Spinal cord (tissue), 9 donors: ENCODE measurements at regions not wholly inside any gene's neighbourhood (a gene's known extent, or its start where the extent isn't known, plus 50 kb on each side); places are given as distances from the start of the nearest gene placed in this dataset.

Experiments
- DNase-seq, 6 donors: peaks; one replicate each; pipeline versions ENCODE4 v3.0.0 to v3.0.0-alpha.2; 2013 to 2015; ENCODE audit warnings: low spot score in 6 of 6, low read depth in 4 of 6
- H3K27ac ChIP-seq: one replicate; pipeline ENCODE4 v1.5.1; 2013; ENCODE audit warnings: low read depth, low read length, control low read depth
- H3K27me3 ChIP-seq: one replicate; pipeline ENCODE4 v1.6.1; 2013; ENCODE audit warnings: low read length; ENCODE audit not compliant: control insufficient read depth, insufficient read depth
- H3K36me3 ChIP-seq: one replicate; pipeline ENCODE4 v1.6.1; 2013; ENCODE audit warnings: low read length; ENCODE audit not compliant: control insufficient read depth, insufficient read depth
- H3K4me1 ChIP-seq: one replicate; pipeline ENCODE4 v1.6.1; 2013; ENCODE audit warnings: low read length; ENCODE audit not compliant: control insufficient read depth, insufficient read depth
- H3K4me3 ChIP-seq: one replicate; pipeline ENCODE4 v1.5.1; 2013; ENCODE audit warnings: low read depth, low read length, control low read depth
- H3K9me3 ChIP-seq: one replicate; pipeline ENCODE4 v1.6.1; 2013; ENCODE audit warnings: low read length; ENCODE audit not compliant: control insufficient read depth, insufficient read depth
- WGBS: methylation state at CpG from one replicate; pipeline ENCODE4 v1.1.5; 2013; ENCODE audit warnings: missing lambda C conversion rate; ENCODE audit not compliant: insufficient coverage; 5-methylcytosine and 5-hydroxymethylcytosine counted together
- donor health status: healthy.

DNA sequence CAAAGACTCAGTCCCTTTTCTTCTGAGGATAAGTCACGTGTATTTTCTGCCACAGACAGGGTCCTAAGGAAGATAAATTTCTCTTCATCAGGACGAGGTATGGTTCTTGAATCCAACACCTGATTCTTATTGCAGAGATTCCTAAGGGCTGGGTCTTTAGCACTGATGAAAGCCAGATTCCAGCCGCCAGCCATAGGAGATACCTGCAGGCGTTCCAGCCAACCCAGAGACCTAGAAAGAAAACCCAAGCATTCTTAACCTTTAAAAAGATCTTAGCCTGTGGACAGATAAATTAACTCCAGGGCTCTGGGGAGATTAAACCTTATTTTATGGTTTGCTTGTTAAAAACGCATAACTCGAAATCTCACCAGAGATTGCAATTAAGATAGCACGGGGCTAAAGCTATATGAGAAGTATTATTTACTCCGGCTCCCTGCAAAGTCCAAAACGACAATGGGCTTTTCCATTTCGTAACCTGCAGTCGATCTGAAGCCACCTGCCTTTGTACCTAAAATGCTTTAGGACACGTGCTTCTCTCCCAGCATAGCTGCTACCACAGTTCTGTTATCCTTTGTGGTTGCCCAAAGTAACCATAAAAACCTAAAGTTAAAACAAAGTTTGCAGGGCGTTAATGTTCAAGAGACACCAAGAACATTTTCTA, 104.5 kb downstream of the NXPE2 start:
- Histone ChIP-seq H3K27ac (no peak overlapping the region), H3K9me3 (no peaks in the 10 kb centered on the region), H3K4me1 (no peaks in the 10 kb centered on the region), H3K4me3 (no peak overlapping the region), H3K27me3 (peaks cover 4% of the 10 kb centered on the region), H3K36me3 (no peaks in the 10 kb centered on the region)
- peak in 1 of 6 donors; percentile 42 for DNase-seq
- 79% methylated on average over 11 of the region's 13 CpGs for WGBS

DNA sequence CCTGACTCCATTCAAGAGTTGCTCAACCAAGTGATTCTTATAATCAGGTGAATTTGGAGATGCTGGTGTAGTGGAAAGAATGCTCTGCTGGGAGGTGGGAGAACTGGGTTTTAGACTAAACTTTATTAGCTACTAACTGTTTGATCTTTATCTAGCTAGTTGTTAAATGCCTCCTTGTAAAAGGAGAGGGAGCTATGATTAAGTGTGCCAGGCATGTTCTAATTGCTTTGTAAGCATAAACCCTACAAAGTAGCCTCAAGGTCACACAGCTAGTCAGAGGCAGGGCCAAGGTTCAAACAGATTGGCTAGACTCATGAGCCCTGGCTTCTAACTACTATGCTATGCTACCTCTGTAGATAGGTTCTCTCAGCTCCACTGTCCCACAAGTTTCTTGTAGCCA, 105.5 kb downstream of the NXPE2 start:
- no peaks in the 10 kb centered on the region for H3K9me3 ChIP-seq
- no peaks in the 10 kb centered on the region for H3K4me1 ChIP-seq
- H3K36me3 ChIP-seq = no peaks in the 10 kb centered on the region
- no peak overlapping the region for H3K27ac ChIP-seq
- no peak overlapping the region for H3K4me3 ChIP-seq
- DNase-seq = no peak
- H3K27me3 ChIP-seq = peaks cover 4% of the 10 kb centered on the region

DNA sequence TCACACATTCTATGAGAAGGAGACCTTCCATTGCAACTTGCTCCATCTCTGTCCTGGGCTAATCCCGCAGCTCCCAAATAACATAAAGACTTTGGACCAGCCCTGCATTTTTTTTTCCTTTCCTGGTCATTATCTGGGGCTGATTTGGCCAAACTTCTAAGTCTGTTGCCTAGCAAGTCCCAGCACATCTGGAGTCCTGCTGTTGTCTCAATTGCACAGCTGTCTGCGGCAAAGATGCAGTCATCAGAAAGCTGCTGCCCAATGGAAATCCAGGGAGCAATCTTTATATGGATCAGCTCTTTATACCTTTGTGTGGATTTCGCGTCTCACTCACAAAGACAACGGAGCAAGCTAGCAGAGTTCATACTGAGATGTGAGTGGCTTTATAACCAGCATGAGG, 105.9 kb downstream of the NXPE2 start:
- no peaks in the 10 kb centered on the region for H3K36me3 ChIP-seq
- H3K27me3 ChIP-seq = peaks cover 4% of the 10 kb centered on the region
- 70% methylated on average over 5 of the region's 5 CpGs for WGBS
- no peaks in the 10 kb centered on the region for H3K4me1 ChIP-seq
- H3K4me3 ChIP-seq = no peak overlapping the region
- H3K9me3 ChIP-seq = no peaks in the 10 kb centered on the region
- peak in 2 of 6 donors; percentile 29 to 77 for DNase-seq
- no peak overlapping the region for H3K27ac ChIP-seq

DNA sequence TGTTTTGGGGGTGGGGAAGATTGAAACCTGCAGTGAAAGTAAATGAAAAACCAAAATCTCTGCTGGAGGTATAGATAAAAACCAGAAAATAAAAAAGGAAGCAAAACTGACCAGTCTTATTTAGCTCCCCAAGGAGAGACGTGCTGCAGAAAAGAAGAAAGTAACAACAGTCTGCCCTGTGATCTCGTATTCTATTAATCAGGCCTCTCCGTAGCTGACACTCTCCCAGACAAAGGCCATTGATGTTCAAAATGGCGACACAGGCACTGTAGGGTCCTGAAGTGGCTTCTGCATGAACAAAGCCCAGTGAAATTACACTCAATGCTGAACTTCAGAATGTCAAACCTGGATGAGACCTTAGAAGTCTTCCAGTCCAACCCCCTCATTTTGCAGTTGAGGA, 106.6 kb downstream of the NXPE2 start:
- Histone ChIP-seq H3K27me3 (peaks cover 2% of the 10 kb centered on the region), H3K4me1 (no peaks in the 10 kb centered on the region), H3K9me3 (no peaks in the 10 kb centered on the region), H3K27ac (no peak overlapping the region), H3K36me3 (no peaks in the 10 kb centered on the region), H3K4me3 (no peak overlapping the region)
- WGBS = 42% methylated on average over 4 of the region's 4 CpGs
- DNase-seq = no peak

DNA sequence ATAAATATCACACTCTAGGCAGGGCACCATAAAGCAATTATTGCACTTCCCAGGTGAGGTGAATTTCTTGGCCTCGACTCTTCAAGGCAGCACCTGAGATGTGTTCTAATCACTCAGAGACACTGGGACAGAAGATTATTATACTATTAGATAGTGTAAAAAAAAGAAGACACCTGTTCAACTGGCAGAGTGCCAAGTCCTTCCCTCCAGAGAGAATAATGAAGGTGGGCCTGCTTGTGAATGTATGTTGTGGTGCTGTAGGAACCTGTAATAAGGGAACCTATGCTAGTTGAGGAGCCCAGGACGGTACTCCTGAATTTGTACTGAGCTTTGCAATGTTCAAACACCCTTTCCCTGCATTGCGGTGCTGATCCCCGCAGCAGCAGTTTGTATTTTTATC, 107.5 kb downstream of the NXPE2 start:
- Histone ChIP-seq H3K36me3 (no peaks in the 10 kb centered on the region), H3K9me3 (no peaks in the 10 kb centered on the region), H3K4me1 (no peaks in the 10 kb centered on the region), H3K4me3 (no peak overlapping the region), H3K27ac (no peak overlapping the region), H3K27me3 (peaks cover 2% of the 10 kb centered on the region)
- 83% methylated on average over 1 of the region's 4 CpGs for WGBS
- no peak for DNase-seq

DNA sequence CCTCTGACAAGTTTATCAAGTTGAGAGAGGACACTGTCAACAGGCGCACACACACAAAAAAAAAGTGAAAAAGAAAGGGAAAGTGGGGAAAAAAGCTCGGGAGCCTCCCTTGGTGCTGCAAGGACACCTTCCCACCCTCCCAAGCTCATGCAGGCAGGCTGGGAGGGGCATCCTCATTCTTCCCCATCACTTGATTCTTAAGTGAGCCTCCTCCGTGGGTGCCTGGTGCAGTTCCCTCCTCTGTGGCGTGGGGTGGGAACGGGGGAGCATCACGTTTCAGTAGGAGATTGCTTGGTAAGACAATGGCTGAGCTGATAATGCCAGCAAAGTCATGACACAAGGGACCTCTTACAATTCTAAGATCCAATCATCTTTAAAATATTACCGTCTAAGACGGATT, 108.8 kb downstream of the NXPE2 start:
- 100% methylated on average over 1 of the region's 8 CpGs for WGBS
- Histone ChIP-seq H3K4me3 (no peak overlapping the region), H3K27ac (no peak overlapping the region), H3K9me3 (no peaks in the 10 kb centered on the region), H3K27me3 (peaks cover 2% of the 10 kb centered on the region), H3K36me3 (no peaks in the 10 kb centered on the region), H3K4me1 (no peaks in the 10 kb centered on the region)
- no peak for DNase-seq

DNA sequence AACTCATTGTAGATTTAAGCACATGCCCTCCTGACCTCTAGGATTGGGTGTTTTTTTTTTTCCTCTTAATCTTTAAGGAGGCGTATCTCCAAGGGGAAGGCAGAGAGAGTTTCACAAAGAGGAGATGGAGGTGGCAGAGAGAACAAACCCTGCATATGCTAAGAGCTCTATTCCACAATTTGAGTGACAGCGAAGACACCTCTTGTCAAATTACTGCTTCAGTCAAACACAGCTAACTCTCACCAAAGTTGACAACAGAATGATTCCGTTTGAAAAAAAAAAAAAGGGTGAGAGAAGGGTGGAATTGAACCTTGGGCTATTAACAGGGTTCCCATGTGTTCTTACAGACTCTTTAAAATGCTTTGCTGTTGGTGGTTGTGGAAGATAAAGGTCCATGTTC, 112.6 kb downstream of the NXPE2 start:
- Histone ChIP-seq H3K27ac (no peak overlapping the region), H3K4me3 (no peak overlapping the region), H3K4me1 (no peaks in the 10 kb centered on the region), H3K36me3 (no peaks in the 10 kb centered on the region), H3K27me3 (no peaks in the 10 kb centered on the region), H3K9me3 (no peaks in the 10 kb centered on the region)
- WGBS = no CpG with 5 or more reads among the region's 3 CpGs
- DNase-seq = no peak

DNA sequence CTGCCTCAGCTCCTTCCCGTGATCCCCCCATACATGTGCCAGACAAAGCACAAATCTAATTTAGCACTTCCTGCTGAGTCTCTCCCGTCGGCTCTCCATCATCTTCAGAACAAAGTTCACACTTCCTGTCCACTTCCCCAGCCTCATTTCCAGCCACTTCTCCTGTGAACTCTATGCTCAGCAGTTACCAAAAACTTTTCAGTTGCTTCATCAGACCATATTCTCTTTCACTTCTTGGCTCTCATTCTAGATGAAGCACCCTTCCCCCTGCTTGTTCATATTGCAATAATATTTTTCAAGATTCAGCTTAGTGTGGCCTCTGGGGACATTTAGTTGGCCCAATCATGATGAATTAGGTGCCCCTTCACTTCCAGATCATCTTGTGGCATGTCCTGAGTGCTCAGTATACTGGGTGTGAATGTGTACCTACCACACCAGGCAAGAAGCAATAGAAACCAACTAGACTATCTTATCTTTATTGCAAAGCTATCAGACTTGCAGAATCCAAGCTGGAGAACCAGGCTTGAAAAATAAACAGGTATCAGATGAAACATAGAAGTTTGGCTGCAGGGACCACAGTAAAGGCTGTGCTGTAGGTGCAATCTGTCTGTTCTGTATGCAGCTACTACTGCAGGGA, 115.8 kb downstream of the NXPE2 start:
- no peaks in the 10 kb centered on the region for H3K27me3 ChIP-seq
- DNase-seq = no peak
- WGBS = 65% methylated on average over 3 of the region's 3 CpGs
- H3K36me3 ChIP-seq = no peaks in the 10 kb centered on the region
- H3K4me3 ChIP-seq = no peak overlapping the region
- no peak overlapping the region for H3K27ac ChIP-seq
- H3K4me1 ChIP-seq = no peaks in the 10 kb centered on the region
- H3K9me3 ChIP-seq = no peaks in the 10 kb centered on the region

DNA sequence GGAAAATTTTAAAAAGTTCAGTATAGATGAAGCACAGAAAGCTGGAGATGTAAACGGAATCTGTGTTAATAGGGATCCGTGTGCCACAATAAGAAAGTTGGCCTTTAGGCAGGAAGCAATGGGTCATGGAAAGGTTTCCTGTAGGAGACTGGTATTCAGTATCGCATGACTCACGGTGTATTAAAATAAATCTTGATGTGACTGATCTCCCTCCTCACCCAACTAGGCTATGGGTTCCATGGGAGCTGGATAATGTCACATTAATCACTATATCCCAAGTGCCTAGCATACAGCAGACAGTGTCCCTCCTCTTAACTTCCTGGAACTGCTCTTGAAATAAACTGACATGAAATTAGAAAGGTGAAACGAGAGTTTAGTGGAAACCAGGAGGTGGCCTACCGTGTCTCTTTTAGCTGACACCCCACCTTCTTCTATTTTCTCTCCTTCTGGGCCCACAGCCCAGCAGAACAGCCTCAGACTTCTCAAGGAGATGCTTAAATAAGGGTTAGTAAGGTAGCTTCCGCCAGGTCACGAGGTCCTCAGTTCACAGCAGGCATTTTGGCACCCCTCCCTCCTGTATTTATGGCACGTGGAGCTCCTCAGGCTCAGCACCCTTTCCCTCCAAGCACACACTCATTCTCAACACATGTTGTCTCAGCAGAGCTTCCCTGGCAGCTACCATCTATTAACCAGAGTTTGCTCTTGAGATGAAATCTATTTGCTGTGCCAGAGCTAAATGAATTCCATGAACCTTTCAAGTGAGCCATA, 118.8 kb downstream of the NXPE2 start:
- H3K27ac ChIP-seq = no peak overlapping the region
- 78% methylated on average over 4 of the region's 9 CpGs for WGBS
- no peaks in the 10 kb centered on the region for H3K36me3 ChIP-seq
- no peaks in the 10 kb centered on the region for H3K9me3 ChIP-seq
- H3K4me1 ChIP-seq = peaks cover 4% of the 10 kb centered on the region
- H3K27me3 ChIP-seq = no peaks in the 10 kb centered on the region
- no peak for DNase-seq
- no peak overlapping the region for H3K4me3 ChIP-seq

DNA sequence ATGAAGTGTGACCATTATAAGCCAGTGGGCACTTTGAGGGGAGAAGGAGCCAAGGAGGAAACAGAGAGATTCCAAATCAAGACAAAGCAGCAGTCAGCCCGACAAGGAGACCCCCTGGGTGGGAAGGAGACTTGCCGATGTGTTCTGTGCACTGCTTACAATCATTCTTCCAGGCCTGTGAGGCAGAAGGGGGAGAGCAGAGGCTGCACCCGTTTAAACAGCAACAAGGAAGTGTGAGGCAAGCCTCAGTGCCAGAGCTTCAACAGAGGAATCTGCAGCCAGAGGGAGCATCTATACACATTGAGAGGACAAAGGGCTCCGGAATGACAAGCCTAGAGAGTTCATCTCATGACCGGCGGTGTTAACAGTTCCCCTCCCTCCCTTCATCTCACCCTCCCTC, 121.1 kb downstream of the NXPE2 start:
- Histone ChIP-seq H3K36me3 (no peaks in the 10 kb centered on the region), H3K9me3 (no peaks in the 10 kb centered on the region), H3K27me3 (no peaks in the 10 kb centered on the region), H3K4me3 (no peak overlapping the region), H3K4me1 (peaks cover 4% of the 10 kb centered on the region), H3K27ac (no peak overlapping the region)
- 6% methylated on average over 5 of the region's 6 CpGs for WGBS
- DNase-seq = peak in 2 of 6 donors; percentile 55 to 73
